ENCODE measurements at regions not wholly inside any gene's neighbourhood (a gene's known extent, or its start where the extent isn't known, plus 50 kb on each side); places are given as distances from the start of the nearest gene placed in this dataset.
A peak's percentile ranks its signal among the peaks of the same experiment; 100 is the strongest.

DNA sequence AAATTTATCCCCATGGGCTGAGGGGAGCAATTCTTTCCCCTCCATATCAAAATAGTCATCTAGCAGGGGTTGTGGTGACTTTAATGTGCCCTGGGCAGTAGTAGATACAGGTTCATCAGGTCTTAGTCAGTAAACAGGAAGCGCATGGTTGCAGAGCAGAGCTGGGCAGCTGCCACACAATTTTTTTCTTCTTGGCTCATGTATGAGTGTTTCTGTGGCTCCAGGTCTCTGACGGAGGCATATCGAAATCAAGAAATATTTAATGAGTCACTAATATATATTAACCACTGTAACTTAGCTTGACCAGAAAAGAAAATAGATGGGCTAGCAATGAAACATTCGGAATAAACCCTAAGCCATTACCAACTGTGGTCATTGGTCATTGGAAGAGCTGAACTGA, 68.4 kb upstream of the UBL3 start:
- H3K4me1 Mint-ChIP-seq (ENCODE audit: low read depth, unreplicated experiment), result peaks cover 25% of the 10 kb centered on the region
- no peak overlapping the region for H3K4me3 ChIP-seq (ENCODE audit: insufficient read depth, low read depth, low read length)
- H2AFZ ChIP-seq (ENCODE audit: low read depth, low read length), result no peak overlapping the region
- peaks cover 1% of the 10 kb centered on the region for H3K9me3 Mint-ChIP-seq (ENCODE audit: unreplicated experiment)
- H3K79me2 ChIP-seq (ENCODE audit: insufficient read depth, low read length), result no peaks in the 10 kb centered on the region
- H4K20me1 ChIP-seq (ENCODE audit: insufficient read depth, low read length), result no peaks in the 10 kb centered on the region
- FAIRE-seq (peak; percentile 76), DNase-seq (ENCODE audit: low read depth) (peak; percentile 92)
- H3K27ac ChIP-seq (ENCODE audit: low read depth, low read length), result no peak overlapping the region
- no peak overlapping the region for H3K9ac ChIP-seq (ENCODE audit: low read length)
- H3K36me3 ChIP-seq (ENCODE audit: insufficient read depth, low read length), result no peaks in the 10 kb centered on the region
- H3K27ac Mint-ChIP-seq (ENCODE audit: unreplicated experiment), result no peak overlapping the region
- peaks cover 31% of the 10 kb centered on the region for H3K4me1 ChIP-seq (ENCODE audit: insufficient read depth, low read length)
- TF ChIP-seq EZH2 (IDR thresholded peaks at IDR 0.05; ENCODE audit: insufficient read depth, low read length), result no peak
- TF ChIP-seq, protein P1, sequence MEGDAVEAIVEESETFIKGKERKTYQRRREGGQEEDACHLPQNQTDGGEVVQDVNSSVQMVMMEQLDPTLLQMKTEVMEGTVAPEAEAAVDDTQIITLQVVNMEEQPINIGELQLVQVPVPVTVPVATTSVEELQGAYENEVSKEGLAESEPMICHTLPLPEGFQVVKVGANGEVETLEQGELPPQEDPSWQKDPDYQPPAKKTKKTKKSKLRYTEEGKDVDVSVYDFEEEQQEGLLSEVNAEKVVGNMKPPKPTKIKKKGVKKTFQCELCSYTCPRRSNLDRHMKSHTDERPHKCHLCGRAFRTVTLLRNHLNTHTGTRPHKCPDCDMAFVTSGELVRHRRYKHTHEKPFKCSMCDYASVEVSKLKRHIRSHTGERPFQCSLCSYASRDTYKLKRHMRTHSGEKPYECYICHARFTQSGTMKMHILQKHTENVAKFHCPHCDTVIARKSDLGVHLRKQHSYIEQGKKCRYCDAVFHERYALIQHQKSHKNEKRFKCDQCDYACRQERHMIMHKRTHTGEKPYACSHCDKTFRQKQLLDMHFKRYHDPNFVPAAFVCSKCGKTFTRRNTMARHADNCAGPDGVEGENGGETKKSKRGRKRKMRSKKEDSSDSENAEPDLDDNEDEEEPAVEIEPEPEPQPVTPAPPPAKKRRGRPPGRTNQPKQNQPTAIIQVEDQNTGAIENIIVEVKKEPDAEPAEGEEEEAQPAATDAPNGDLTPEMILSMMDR (IDR thresholded peaks at IDR 0.05; ENCODE audit: insufficient read depth, low read depth, low read length), result no peak
- no peak overlapping the region for H3K4me2 ChIP-seq (ENCODE audit: low read length)
- H3K9me3 ChIP-seq (ENCODE audit: insufficient read depth, low read depth, low read length), result no peaks in the 10 kb centered on the region
- H3K4me3 Mint-ChIP-seq (ENCODE audit: unreplicated experiment), result no peak overlapping the region
- H3K36me3 Mint-ChIP-seq (ENCODE audit: low read depth, unreplicated experiment), result no peaks in the 10 kb centered on the region
- H3K27me3 ChIP-seq (ENCODE audit: insufficient read depth, low read length), result no peaks in the 10 kb centered on the region
- no peaks in the 10 kb centered on the region for H3K27me3 Mint-ChIP-seq (ENCODE audit: low read depth, unreplicated experiment)

GRCh38 chr13:29917650-29918049, 67.2 kb upstream of the UBL3 start:
- FAIRE-seq (no peak), DNase-seq (ENCODE audit: low read depth) (no peak)
- H3K9me3 Mint-ChIP-seq (ENCODE audit: unreplicated experiment), result peaks cover 1% of the 10 kb centered on the region
- peaks cover 13% of the 10 kb centered on the region for H3K4me1 Mint-ChIP-seq (ENCODE audit: low read depth, unreplicated experiment)
- Histone ChIP-seq H3K9me3 (ENCODE audit: insufficient read depth, low read depth, low read length) (no peaks in the 10 kb centered on the region), H2AFZ (ENCODE audit: low read depth, low read length) (no peak overlapping the region), H3K36me3 (ENCODE audit: insufficient read depth, low read length) (no peaks in the 10 kb centered on the region), H3K4me2 (ENCODE audit: low read length) (no peak overlapping the region), H3K4me3 (ENCODE audit: insufficient read depth, low read depth, low read length) (no peak overlapping the region), H3K27me3 (ENCODE audit: insufficient read depth, low read length) (no peaks in the 10 kb centered on the region), H3K9ac (ENCODE audit: low read length) (no peak overlapping the region), H4K20me1 (ENCODE audit: insufficient read depth, low read length) (no peaks in the 10 kb centered on the region), H3K4me1 (ENCODE audit: insufficient read depth, low read length) (peaks cover 19% of the 10 kb centered on the region), H3K27ac (ENCODE audit: low read depth, low read length) (no peak overlapping the region), H3K79me2 (ENCODE audit: insufficient read depth, low read length) (no peaks in the 10 kb centered on the region)
- H3K27me3 Mint-ChIP-seq (ENCODE audit: low read depth, unreplicated experiment), result no peaks in the 10 kb centered on the region
- no peak for TF ChIP-seq EZH2 (IDR thresholded peaks at IDR 0.05; ENCODE audit: insufficient read depth, low read length)
- TF ChIP-seq, protein P1 (IDR thresholded peaks at IDR 0.05; ENCODE audit: insufficient read depth, low read depth, low read length), result no peak
- no peak overlapping the region for H3K4me3 Mint-ChIP-seq (ENCODE audit: unreplicated experiment)
- no peaks in the 10 kb centered on the region for H3K36me3 Mint-ChIP-seq (ENCODE audit: low read depth, unreplicated experiment)
- no peak overlapping the region for H3K27ac Mint-ChIP-seq (ENCODE audit: unreplicated experiment)

DNA sequence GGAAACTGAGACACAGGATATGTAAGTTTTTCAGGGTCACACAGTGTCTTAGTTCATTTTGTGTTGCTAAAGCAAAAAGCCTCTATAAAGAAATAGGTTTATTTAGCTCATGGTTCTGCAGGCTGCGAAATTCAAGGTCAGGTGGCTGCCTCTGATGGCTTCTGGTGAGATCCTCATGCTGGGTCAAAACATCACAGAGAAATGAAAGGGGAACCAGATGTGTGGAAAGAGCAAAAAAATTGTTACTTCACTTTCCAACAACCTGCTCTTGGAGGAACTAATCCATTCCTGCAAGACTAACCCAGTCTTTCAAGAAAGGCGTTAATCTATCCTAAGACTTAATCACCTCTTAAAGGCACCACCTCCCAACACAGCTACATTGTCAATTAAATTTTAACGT, 64.2 kb upstream of the UBL3 start:
- Mint-ChIP-seq H3K4me1 (ENCODE audit: low read depth, unreplicated experiment) (peaks cover 5% of the 10 kb centered on the region), H3K36me3 (ENCODE audit: low read depth, unreplicated experiment) (no peaks in the 10 kb centered on the region), H3K4me3 (ENCODE audit: unreplicated experiment) (no peak overlapping the region), H3K27me3 (ENCODE audit: low read depth, unreplicated experiment) (peaks cover 3% of the 10 kb centered on the region), H3K9me3 (ENCODE audit: unreplicated experiment) (peaks cover 1% of the 10 kb centered on the region), H3K27ac (ENCODE audit: unreplicated experiment) (no peak overlapping the region)
- no peaks in the 10 kb centered on the region for H3K9me3 ChIP-seq (ENCODE audit: insufficient read depth, low read depth, low read length)
- no peak overlapping the region for H3K4me3 ChIP-seq (ENCODE audit: insufficient read depth, low read depth, low read length)
- no peak overlapping the region for H3K9ac ChIP-seq (ENCODE audit: low read length)
- DNase-seq (ENCODE audit: low read depth) (no peak), FAIRE-seq (no peak)
- H3K79me2 ChIP-seq (ENCODE audit: insufficient read depth, low read length), result no peaks in the 10 kb centered on the region
- no peak for TF ChIP-seq EZH2 (IDR thresholded peaks at IDR 0.05; ENCODE audit: insufficient read depth, low read length)
- TF ChIP-seq, protein P1 (IDR thresholded peaks at IDR 0.05; ENCODE audit: insufficient read depth, low read depth, low read length), result no peak
- H3K4me2 ChIP-seq (ENCODE audit: low read length), result no peak overlapping the region
- H3K27me3 ChIP-seq (ENCODE audit: insufficient read depth, low read length), result no peaks in the 10 kb centered on the region
- no peak overlapping the region for H2AFZ ChIP-seq (ENCODE audit: low read depth, low read length)
- no peaks in the 10 kb centered on the region for H3K36me3 ChIP-seq (ENCODE audit: insufficient read depth, low read length)
- H3K27ac ChIP-seq (ENCODE audit: low read depth, low read length), result no peak overlapping the region
- peaks cover 12% of the 10 kb centered on the region for H3K4me1 ChIP-seq (ENCODE audit: insufficient read depth, low read length)
- no peaks in the 10 kb centered on the region for H4K20me1 ChIP-seq (ENCODE audit: insufficient read depth, low read length)

All from astrocyte (in vitro differentiated cells and primary cell).